ENCODE measurements at regions not wholly inside any gene's neighbourhood (a gene's known extent, or its start where the extent isn't known, plus 50 kb on each side); places are given as distances from the start of the nearest gene placed in this dataset.

- TF ChIP-seq POLR2A (IDR thresholded peaks at IDR 0.05) (no peak), CTCF (IDR thresholded peaks at IDR 0.05) (no peak)
These were observed 53.5 kb upstream of the TEX264 start for GRCh38 chr3:51617597-51617996.
